Tibial artery (tissue), 4 donors: ENCODE measurements at regions not wholly inside any gene's neighbourhood (a gene's known extent, or its start where the extent isn't known, plus 50 kb on each side); places are given as distances from the start of the nearest gene placed in this dataset.

Source experiments
- DNase-seq, 2 donors: peaks; one replicate each; pipeline ENCODE4 v3.0.0-alpha.2; 2019
- H3K27ac ChIP-seq, 2 donors: fragments of 200-600 bp; sonication (generic) in 1 of 2; 1 replicate in 1 of 2; 2 replicates in 1 of 2; pipeline ENCODE4 v1.5.1; 2018 to 2019; ENCODE audit warnings: mild to moderate bottlenecking in 1 of 2
- H3K27me3 ChIP-seq, 2 donors: fragments of 200-600 bp; sonication (generic) in 1 of 2; one replicate each; pipeline versions ENCODE4 v1.5.1 to v1.6.0; 2016 to 2019
- H3K36me3 ChIP-seq, 3 donors: fragments of 200-600 bp; sonication (generic) in 2 of 3; one replicate each; pipeline ENCODE4 v1.5.1; 2016 to 2019; ENCODE audit warnings: mild to moderate bottlenecking in 2 of 3
- H3K4me1 ChIP-seq, 4 donors: fragments of 200-600 bp; sonication (generic) in 2 of 4; 1 replicate in 3 of 4; 2 replicates in 1 of 4; pipeline ENCODE4 v1.5.1; 2016 to 2019
- H3K4me3 ChIP-seq, 2 donors: fragments of 200-600 bp; sonication (generic) in 1 of 2; 1 replicate in 1 of 2; 2 replicates in 1 of 2; pipeline ENCODE4 v1.5.1; 2018 to 2019; ENCODE audit warnings: mild to moderate bottlenecking in 2 of 2
- H3K9me3 ChIP-seq, 3 donors: fragments of 200-600 bp; sonication (generic) in 1 of 3; one replicate each; pipeline ENCODE4 v1.5.1; 2016 to 2019
- CTCF ChIP-seq, 2 experiments: fragments of 200-600 bp in 1 of 2; fragments of 450-650 bp in 1 of 2; IDR thresholded peaks; one replicate each; pipeline ENCODE4 v1.5.1; 2017 to 2019; ENCODE audit warnings: antibody characterized with exemption in 2 of 2, mild to moderate bottlenecking in 1 of 2, moderate library complexity in 1 of 2
- intact Hi-C: fragments of 100-400 bp; cut with DNase I; formaldehyde crosslinking; loops from one replicate; pipeline ENCODE4 v1.15.0; 2023; ENCODE audit warnings: low total_unique reads

GRCh38 chr9:106017198-106017740, 322.9 kb downstream of the TMEM38B start:
- DNase-seq, result no peak
- intact Hi-C loops, result no loop called here
- TF ChIP-seq CTCF (IDR thresholded peaks at IDR 0.05), result no peak

GRCh38 chr9:106019039-106019680, 324.8 kb downstream of the TMEM38B start:
- no peaks in the 10 kb centered on the region for H3K27me3 ChIP-seq
- H3K4me1 ChIP-seq, result no peaks in the 10 kb centered on the region
- no peaks in the 10 kb centered on the region for H3K9me3 ChIP-seq
- H3K36me3 ChIP-seq, result no peaks in the 10 kb centered on the region
- no peak overlapping the region for H3K27ac ChIP-seq
- TF ChIP-seq CTCF (IDR thresholded peaks at IDR 0.05), result no peak
- no peak for DNase-seq
- intact Hi-C loops, result no loop called here
- no peak overlapping the region for H3K4me3 ChIP-seq

More at GRCh38 chr9:106017198-106017740, 322.9 kb downstream of the TMEM38B start:
- H3K27ac ChIP-seq, result no peak overlapping the region
- H3K27me3 ChIP-seq, result no peaks in the 10 kb centered on the region
- H3K4me1 ChIP-seq, result no peaks in the 10 kb centered on the region
- H3K36me3 ChIP-seq, result no peaks in the 10 kb centered on the region
- H3K9me3 ChIP-seq, result no peaks in the 10 kb centered on the region
- no peak overlapping the region for H3K4me3 ChIP-seq

- no peak overlapping the region for H3K27ac ChIP-seq
- H3K4me1 ChIP-seq, result no peaks in the 10 kb centered on the region
- intact Hi-C loops, result no loop called here
- no peaks in the 10 kb centered on the region for H3K36me3 ChIP-seq
- no peak for TF ChIP-seq CTCF (IDR thresholded peaks at IDR 0.05)
- no peaks in the 10 kb centered on the region for H3K9me3 ChIP-seq
- no peak for DNase-seq
- H3K4me3 ChIP-seq, result no peak overlapping the region
- no peaks in the 10 kb centered on the region for H3K27me3 ChIP-seq
Measured at GRCh38 chr9:106019702-106020101, 325.4 kb downstream of the TMEM38B start.

GRCh38 chr9:106020186-106020585, 325.8 kb downstream of the TMEM38B start:
- no peak overlapping the region for H3K27ac ChIP-seq
- intact Hi-C loops, result no loop called here
- no peaks in the 10 kb centered on the region for H3K27me3 ChIP-seq
- H3K9me3 ChIP-seq, result no peaks in the 10 kb centered on the region
- H3K4me1 ChIP-seq, result no peaks in the 10 kb centered on the region
- no peak for TF ChIP-seq CTCF (IDR thresholded peaks at IDR 0.05)
- H3K36me3 ChIP-seq, result no peaks in the 10 kb centered on the region
- no peak overlapping the region for H3K4me3 ChIP-seq
- no peak for DNase-seq

- H3K9me3 ChIP-seq, result no peaks in the 10 kb centered on the region
- no peaks in the 10 kb centered on the region for H3K27me3 ChIP-seq
- no peak overlapping the region for H3K4me3 ChIP-seq
- intact Hi-C loops, result no loop called here
- DNase-seq, result no peak
- H3K36me3 ChIP-seq, result no peaks in the 10 kb centered on the region
- no peak overlapping the region for H3K27ac ChIP-seq
- H3K4me1 ChIP-seq, result no peaks in the 10 kb centered on the region
- TF ChIP-seq CTCF (IDR thresholded peaks at IDR 0.05), result no peak
Measured at GRCh38 chr9:106023455-106023854, 329.1 kb downstream of the TMEM38B start.
